HEK293 (cell line): ENCODE measurements at regions not wholly inside any gene's neighbourhood (a gene's known extent, or its start where the extent isn't known, plus 50 kb on each side); places are given as distances from the start of the nearest gene placed in this dataset.

Experiments used
- CTCF ChIA-PET: fragments of 350-600 bp; formaldehyde crosslinking; extraction: SDS; loops from one replicate; lab custom pipeline; 2021; ENCODE audit warnings: antibody characterized with exemption; lab: Yijun Ruan, JAX
- POLR2A ChIA-PET: fragments of 300-600 bp; formaldehyde crosslinking; extraction: SDS; loops from one replicate; lab custom pipeline; 2020; ENCODE audit warnings: antibody characterized with exemption, inconsistent platforms; lab: Yijun Ruan, JAX
- H3K27ac ChIP-seq: fragments of 200-500 bp; sonication (Bioruptor generic); 2 replicates; pipeline ENCODE4 v1.5.1; 2014; ENCODE audit warnings: low read depth, low read length, control low read depth, inconsistent platforms; ENCODE audit errors: extremely low read depth
- H3K36me3 ChIP-seq, 2 experiments: fragments of 200-500 bp in 1 of 2; sonication (Bioruptor generic) in 1 of 2; 1 replicate in 1 of 2; 2 replicates in 1 of 2; pipeline ENCODE4 v1.5.1; 2014 to 2017; ENCODE audit warnings: inconsistent platforms in 2 of 2, low read length in 2 of 2; ENCODE audit not compliant: control insufficient read depth in 2 of 2, insufficient read depth in 1 of 2
- H3K4me1 ChIP-seq: fragments of 200-500 bp; sonication (Bioruptor generic); 2 replicates; pipeline ENCODE4 v1.5.1; 2014; ENCODE audit warnings: mild to moderate bottlenecking, low read length, inconsistent platforms; ENCODE audit not compliant: control insufficient read depth, insufficient read depth
- H3K4me3 ChIP-seq: 2 replicates; pipeline ENCODE4 v1.5.1; 2011; ENCODE audit warnings: low read depth, mild to moderate bottlenecking, control low read depth, low read length, moderate library complexity
- H3K9me3 ChIP-seq: fragments of 200-500 bp; sonication (Bioruptor generic); 2 replicates; pipeline ENCODE4 v1.5.1; 2014; ENCODE audit warnings: low read depth, low read length, inconsistent platforms; ENCODE audit not compliant: control insufficient read depth, insufficient read depth
- GLIS1 ChIP-seq: fragments of 450-650 bp; formaldehyde crosslinking; IDR thresholded peaks from 2 replicates; pipeline ENCODE4 v1.5.1; 2016; ENCODE audit warnings: missing biosample characterization, missing genetic modification characterization
- IKZF3 ChIP-seq: fragments of 450-650 bp; IDR thresholded peaks from 2 replicates; pipeline ENCODE4 v1.5.0; 2018; ENCODE audit warnings: missing biosample characterization, mild to moderate bottlenecking, missing genetic modification characterization, moderate library complexity
- REPIN1 ChIP-seq: fragments of 450-650 bp; formaldehyde crosslinking; IDR thresholded peaks from 2 replicates; pipeline ENCODE4 v1.5.1; 2017; ENCODE audit warnings: missing biosample characterization, missing genetic modification characterization, low read depth
- ZBTB17 ChIP-seq: fragments of 450-650 bp; formaldehyde crosslinking; IDR thresholded peaks from 2 replicates; pipeline ENCODE4 v1.5.1; 2016; ENCODE audit warnings: missing biosample characterization, missing genetic modification characterization
- ZBTB48 ChIP-seq: fragments of 450-650 bp; formaldehyde crosslinking; IDR thresholded peaks from 2 replicates; pipeline ENCODE4 v1.5.1; 2016; ENCODE audit warnings: missing biosample characterization, missing genetic modification characterization
- ZFHX2 ChIP-seq: fragments of 450-650 bp; formaldehyde crosslinking; conservative IDR thresholded peaks from 2 replicates; pipeline ENCODE4 v1.5.1; 2016; ENCODE audit warnings: missing biosample characterization, missing genetic modification characterization
- ZNF24 ChIP-seq: fragments of 450-650 bp; formaldehyde crosslinking; IDR thresholded peaks from 2 replicates; pipeline ENCODE4 v1.5.1; 2016; ENCODE audit warnings: missing biosample characterization, missing genetic modification characterization
- ZNF248 ChIP-seq: fragments of 450-650 bp; formaldehyde crosslinking; IDR thresholded peaks from 2 replicates; pipeline ENCODE4 v1.5.1; 2017; ENCODE audit warnings: missing biosample characterization, missing genetic modification characterization
- ZNF302 ChIP-seq: fragments of 450-650 bp; formaldehyde crosslinking; IDR thresholded peaks from 2 replicates; pipeline ENCODE4 v1.5.1; 2016; ENCODE audit warnings: missing biosample characterization, missing genetic modification characterization, low read depth
- ZNF521 ChIP-seq: fragments of 450-650 bp; formaldehyde crosslinking; IDR thresholded peaks from 2 replicates; pipeline ENCODE4 v1.5.1; 2017; ENCODE audit warnings: missing biosample characterization, mild to moderate bottlenecking, missing genetic modification characterization
- ZNF530 ChIP-seq: fragments of 450-650 bp; formaldehyde crosslinking; IDR thresholded peaks from 2 replicates; pipeline ENCODE4 v1.5.1; 2016; ENCODE audit warnings: low read depth, missing biosample characterization, missing genetic modification characterization
- ZNF610 ChIP-seq: fragments of 450-650 bp; formaldehyde crosslinking; IDR thresholded peaks from 2 replicates; pipeline ENCODE4 v1.5.1; 2016; ENCODE audit warnings: missing biosample characterization, missing genetic modification characterization, borderline replicate concordance
- ZNF629 ChIP-seq: fragments of 450-650 bp; formaldehyde crosslinking; IDR thresholded peaks from 2 replicates; pipeline ENCODE4 v1.5.1; 2017; ENCODE audit warnings: missing biosample characterization, missing genetic modification characterization
- ZNF658 ChIP-seq: fragments of 450-650 bp; formaldehyde crosslinking; IDR thresholded peaks from 2 replicates; pipeline ENCODE4; 2016; ENCODE audit warnings: missing biosample characterization, missing genetic modification characterization
- ZNF768 ChIP-seq: fragments of 450-650 bp; formaldehyde crosslinking; IDR thresholded peaks from 2 replicates; pipeline ENCODE4 v1.5.1; 2018; ENCODE audit warnings: missing biosample characterization, mild to moderate bottlenecking, missing genetic modification characterization
- ZNF830 ChIP-seq: fragments of 450-650 bp; IDR thresholded peaks from 2 replicates; pipeline ENCODE4 v1.5.0; 2018; ENCODE audit warnings: missing biosample characterization, missing genetic modification characterization, low read depth, mild to moderate bottlenecking, moderate library complexity
- TF ChIP-seq, protein P1 (sequence below): fragments of 450-650 bp; formaldehyde crosslinking; IDR thresholded peaks from 2 replicates; pipeline ENCODE4 v1.5.1; 2016; ENCODE audit warnings: missing biosample characterization, missing genetic modification characterization
- TF ChIP-seq, protein P2 (sequence below): fragments of 450-650 bp; formaldehyde crosslinking; IDR thresholded peaks from 2 replicates; pipeline ENCODE4 v1.5.1; 2016; ENCODE audit warnings: missing biosample characterization, missing genetic modification characterization
- TF ChIP-seq, protein P3 (sequence below): fragments of 450-650 bp; formaldehyde crosslinking; conservative IDR thresholded peaks from 2 replicates; pipeline ENCODE4 v1.5.1; 2016; ENCODE audit warnings: low read depth, missing biosample characterization, missing genetic modification characterization
- TF ChIP-seq, protein P4 (sequence below): fragments of 450-650 bp; formaldehyde crosslinking; IDR thresholded peaks from 2 replicates; pipeline ENCODE4 v1.5.1; 2017; ENCODE audit warnings: missing biosample characterization, mild to moderate bottlenecking, missing genetic modification characterization, moderate library complexity
- TF ChIP-seq, protein P5 (sequence below): fragments of 450-650 bp; formaldehyde crosslinking; IDR thresholded peaks from 2 replicates; pipeline ENCODE4 v1.5.1; 2016; ENCODE audit warnings: missing biosample characterization, missing genetic modification characterization
- TF ChIP-seq, protein P6 (sequence below): fragments of 450-650 bp; formaldehyde crosslinking; IDR thresholded peaks from 2 replicates; pipeline ENCODE4 v1.5.1; 2017; ENCODE audit warnings: missing biosample characterization, missing genetic modification characterization

DNA sequence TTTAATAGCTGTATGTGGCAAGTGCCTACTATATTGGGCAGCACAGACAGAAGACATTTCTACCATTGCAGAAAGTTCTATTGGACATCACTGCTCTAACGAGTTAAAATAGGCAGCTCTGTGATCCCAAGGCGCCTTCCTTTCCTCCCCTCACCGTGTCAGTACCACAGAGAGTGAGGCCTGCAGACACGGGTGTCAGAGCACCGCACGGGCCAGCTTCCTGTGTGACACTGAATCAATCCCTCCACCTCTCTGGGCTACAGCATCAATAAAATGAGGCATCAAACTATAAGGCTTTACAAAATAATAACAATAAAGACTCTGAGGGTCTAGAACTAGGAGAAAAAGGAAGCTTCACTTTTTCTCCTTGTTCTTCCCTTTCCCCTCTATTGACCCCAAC, 246.7 kb downstream of the FOXD2 start:
- ChIA-PET CTCF (interaction anchor here (0.6 to 1.8 kb wide), 3 partner anchors 12 to 26 kb away, joined by 3 to 7 read pairs (median 4); no protein-coding TSS in a partner anchor), POLR2A (interaction anchor here (0.7 kb wide), 1 partner anchor 41 kb away, joined by 10 read pairs; no protein-coding TSS in a partner anchor)
- no peaks in the 10 kb centered on the region for H3K36me3 ChIP-seq
- TF ChIP-seq, protein P1, sequence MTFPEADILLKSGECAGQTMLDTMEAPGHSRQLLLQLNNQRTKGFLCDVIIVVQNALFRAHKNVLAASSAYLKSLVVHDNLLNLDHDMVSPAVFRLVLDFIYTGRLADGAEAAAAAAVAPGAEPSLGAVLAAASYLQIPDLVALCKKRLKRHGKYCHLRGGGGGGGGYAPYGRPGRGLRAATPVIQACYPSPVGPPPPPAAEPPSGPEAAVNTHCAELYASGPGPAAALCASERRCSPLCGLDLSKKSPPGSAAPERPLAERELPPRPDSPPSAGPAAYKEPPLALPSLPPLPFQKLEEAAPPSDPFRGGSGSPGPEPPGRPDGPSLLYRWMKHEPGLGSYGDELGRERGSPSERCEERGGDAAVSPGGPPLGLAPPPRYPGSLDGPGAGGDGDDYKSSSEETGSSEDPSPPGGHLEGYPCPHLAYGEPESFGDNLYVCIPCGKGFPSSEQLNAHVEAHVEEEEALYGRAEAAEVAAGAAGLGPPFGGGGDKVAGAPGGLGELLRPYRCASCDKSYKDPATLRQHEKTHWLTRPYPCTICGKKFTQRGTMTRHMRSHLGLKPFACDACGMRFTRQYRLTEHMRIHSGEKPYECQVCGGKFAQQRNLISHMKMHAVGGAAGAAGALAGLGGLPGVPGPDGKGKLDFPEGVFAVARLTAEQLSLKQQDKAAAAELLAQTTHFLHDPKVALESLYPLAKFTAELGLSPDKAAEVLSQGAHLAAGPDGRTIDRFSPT = no peak
- TF ChIP-seq, protein P2, sequence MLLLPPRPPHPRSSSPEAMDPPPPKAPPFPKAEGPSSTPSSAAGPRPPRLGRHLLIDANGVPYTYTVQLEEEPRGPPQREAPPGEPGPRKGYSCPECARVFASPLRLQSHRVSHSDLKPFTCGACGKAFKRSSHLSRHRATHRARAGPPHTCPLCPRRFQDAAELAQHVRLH (tag by site-specific recombination) = peak; percentile 56; the same call in 1 of the 2 replicates
- no peak for TF ChIP-seq IKZF3 (tag by site-specific recombination)
- TF ChIP-seq ZNF24 (tag by site-specific recombination) = no peak
- TF ChIP-seq ZBTB48 (tag by site-specific recombination) = no peak
- TF ChIP-seq ZNF658 (tag by site-specific recombination) = no peak
- TF ChIP-seq ZNF610 (tag by site-specific recombination) = no peak
- TF ChIP-seq, protein P3, sequence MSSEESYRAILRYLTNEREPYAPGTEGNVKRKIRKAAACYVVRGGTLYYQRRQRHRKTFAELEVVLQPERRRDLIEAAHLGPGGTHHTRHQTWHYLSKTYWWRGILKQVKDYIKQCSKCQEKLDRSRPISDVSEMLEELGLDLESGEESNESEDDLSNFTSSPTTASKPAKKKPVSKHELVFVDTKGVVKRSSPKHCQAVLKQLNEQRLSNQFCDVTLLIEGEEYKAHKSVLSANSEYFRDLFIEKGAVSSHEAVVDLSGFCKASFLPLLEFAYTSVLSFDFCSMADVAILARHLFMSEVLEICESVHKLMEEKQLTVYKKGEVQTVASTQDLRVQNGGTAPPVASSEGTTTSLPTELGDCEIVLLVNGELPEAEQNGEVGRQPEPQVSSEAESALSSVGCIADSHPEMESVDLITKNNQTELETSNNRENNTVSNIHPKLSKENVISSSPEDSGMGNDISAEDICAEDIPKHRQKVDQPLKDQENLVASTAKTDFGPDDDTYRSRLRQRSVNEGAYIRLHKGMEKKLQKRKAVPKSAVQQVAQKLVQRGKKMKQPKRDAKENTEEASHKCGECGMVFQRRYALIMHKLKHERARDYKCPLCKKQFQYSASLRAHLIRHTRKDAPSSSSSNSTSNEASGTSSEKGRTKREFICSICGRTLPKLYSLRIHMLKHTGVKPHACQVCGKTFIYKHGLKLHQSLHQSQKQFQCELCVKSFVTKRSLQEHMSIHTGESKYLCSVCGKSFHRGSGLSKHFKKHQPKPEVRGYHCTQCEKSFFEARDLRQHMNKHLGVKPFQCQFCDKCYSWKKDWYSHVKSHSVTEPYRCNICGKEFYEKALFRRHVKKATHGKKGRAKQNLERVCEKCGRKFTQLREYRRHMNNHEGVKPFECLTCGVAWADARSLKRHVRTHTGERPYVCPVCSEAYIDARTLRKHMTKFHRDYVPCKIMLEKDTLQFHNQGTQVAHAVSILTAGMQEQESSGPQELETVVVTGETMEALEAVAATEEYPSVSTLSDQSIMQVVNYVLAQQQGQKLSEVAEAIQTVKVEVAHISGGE (tag by site-specific recombination) = peak; percentile 67
- TF ChIP-seq ZNF530 (tag by site-specific recombination) = no peak
- TF ChIP-seq, all 188 proteins: peak for 2
- Histone ChIP-seq H3K27ac (peak overlapping the region; percentile 32), H3K4me3 (no peak overlapping the region), H3K4me1 (peaks cover 28% of the 10 kb centered on the region), H3K9me3 (no peaks in the 10 kb centered on the region)

DNA sequence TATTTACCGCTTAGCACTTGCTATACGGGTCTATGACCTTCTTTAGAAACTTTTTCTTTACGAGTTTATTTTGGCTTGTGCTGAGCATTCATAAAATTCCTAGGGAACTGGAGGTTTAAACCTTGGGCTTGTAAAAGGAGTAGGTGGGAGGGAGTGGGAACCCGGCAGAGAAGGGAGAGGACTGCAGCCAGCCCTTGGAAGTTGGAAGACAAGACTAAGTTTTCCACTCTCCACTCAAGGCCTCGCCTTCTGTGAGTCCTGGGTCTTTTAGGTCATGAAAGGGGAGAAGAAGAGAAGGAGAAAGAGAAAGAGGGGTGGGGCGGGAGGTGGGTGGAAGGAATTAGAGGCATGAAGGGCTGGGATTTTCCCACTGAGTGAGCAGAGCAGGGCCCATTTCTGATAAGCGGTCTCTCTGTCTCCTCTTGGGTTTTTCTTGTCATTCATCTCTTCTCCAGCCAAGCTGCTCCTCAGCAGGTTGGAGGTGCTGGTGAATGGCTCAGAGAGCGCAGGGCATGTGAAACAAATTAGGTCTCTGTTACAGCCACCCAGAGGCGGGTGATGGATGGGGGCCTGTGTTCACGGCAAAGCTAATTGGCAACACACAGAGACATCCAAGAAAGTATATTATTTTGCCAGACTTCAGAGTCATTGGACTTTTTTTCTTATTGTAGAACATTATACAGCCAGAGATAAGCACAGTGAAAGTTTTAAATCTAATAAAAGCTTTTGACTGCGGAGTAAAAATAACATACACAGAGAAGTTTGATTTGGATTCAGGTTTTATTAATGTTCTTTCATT, 247.3 kb downstream of the FOXD2 start:
- POLR2A ChIA-PET = interaction anchor here (0.7 kb wide), 1 partner anchor 41 kb away, joined by 10 read pairs; no protein-coding TSS in a partner anchor
- Histone ChIP-seq H3K36me3 (no peaks in the 10 kb centered on the region), H3K9me3 (no peaks in the 10 kb centered on the region), H3K4me1 (peaks cover 29% of the 10 kb centered on the region), H3K27ac (peak overlapping the region; percentile 32), H3K4me3 (no peak overlapping the region)
- CTCF ChIA-PET = interaction anchor here (0.7 to 1.8 kb wide), 6 partner anchors 24 to 1186 kb away, joined by 3 to 7 read pairs (median 4); partner anchors contain the start of gene FOXD2
- TF ChIP-seq, protein P4, sequence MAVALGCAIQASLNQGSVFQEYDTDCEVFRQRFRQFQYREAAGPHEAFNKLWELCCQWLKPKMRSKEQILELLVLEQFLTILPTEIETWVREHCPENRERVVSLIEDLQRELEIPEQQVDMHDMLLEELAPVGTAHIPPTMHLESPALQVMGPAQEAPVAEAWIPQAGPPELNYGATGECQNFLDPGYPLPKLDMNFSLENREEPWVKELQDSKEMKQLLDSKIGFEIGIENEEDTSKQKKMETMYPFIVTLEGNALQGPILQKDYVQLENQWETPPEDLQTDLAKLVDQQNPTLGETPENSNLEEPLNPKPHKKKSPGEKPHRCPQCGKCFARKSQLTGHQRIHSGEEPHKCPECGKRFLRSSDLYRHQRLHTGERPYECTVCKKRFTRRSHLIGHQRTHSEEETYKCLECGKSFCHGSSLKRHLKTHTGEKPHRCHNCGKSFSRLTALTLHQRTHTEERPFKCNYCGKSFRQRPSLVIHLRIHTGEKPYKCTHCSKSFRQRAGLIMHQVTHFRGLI = no peak
- TF ChIP-seq ZNF248 (tag by site-specific recombination) (no peak), ZFHX2 (peak; percentile 90), ZNF629 (tag by site-specific recombination) (no peak), GLIS1 (tag by site-specific recombination) (peak; percentile 48), ZBTB17 (peak; percentile 34), ZNF830 (tag by site-specific recombination) (no peak), REPIN1 (tag by site-specific recombination) (no peak), ZNF768 (tag by site-specific recombination) (no peak), ZNF302 (tag by site-specific recombination) (no peak), ZNF521 (tag by site-specific recombination) (no peak)
- TF ChIP-seq, protein P5, sequence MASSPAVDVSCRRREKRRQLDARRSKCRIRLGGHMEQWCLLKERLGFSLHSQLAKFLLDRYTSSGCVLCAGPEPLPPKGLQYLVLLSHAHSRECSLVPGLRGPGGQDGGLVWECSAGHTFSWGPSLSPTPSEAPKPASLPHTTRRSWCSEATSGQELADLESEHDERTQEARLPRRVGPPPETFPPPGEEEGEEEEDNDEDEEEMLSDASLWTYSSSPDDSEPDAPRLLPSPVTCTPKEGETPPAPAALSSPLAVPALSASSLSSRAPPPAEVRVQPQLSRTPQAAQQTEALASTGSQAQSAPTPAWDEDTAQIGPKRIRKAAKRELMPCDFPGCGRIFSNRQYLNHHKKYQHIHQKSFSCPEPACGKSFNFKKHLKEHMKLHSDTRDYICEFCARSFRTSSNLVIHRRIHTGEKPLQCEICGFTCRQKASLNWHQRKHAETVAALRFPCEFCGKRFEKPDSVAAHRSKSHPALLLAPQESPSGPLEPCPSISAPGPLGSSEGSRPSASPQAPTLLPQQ (tag by site-specific recombination) = no peak
- TF ChIP-seq, protein P6, sequence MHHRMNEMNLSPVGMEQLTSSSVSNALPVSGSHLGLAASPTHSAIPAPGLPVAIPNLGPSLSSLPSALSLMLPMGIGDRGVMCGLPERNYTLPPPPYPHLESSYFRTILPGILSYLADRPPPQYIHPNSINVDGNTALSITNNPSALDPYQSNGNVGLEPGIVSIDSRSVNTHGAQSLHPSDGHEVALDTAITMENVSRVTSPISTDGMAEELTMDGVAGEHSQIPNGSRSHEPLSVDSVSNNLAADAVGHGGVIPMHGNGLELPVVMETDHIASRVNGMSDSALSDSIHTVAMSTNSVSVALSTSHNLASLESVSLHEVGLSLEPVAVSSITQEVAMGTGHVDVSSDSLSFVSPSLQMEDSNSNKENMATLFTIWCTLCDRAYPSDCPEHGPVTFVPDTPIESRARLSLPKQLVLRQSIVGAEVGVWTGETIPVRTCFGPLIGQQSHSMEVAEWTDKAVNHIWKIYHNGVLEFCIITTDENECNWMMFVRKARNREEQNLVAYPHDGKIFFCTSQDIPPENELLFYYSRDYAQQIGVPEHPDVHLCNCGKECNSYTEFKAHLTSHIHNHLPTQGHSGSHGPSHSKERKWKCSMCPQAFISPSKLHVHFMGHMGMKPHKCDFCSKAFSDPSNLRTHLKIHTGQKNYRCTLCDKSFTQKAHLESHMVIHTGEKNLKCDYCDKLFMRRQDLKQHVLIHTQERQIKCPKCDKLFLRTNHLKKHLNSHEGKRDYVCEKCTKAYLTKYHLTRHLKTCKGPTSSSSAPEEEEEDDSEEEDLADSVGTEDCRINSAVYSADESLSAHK (tag by site-specific recombination) = 0 out of 2 replicates have a peak, but pooled peaks have one; percentile 59
